HG03097 (cell line): ENCODE measurements at regions not wholly inside any gene's neighbourhood (a gene's known extent, or its start where the extent isn't known, plus 50 kb on each side); places are given as distances from the start of the nearest gene placed in this dataset.

Experiments used
- ATAC-seq: cut with Tn5 transposase; IDR thresholded peaks from one replicate; pipeline ENCODE4 v1.9.1; 2021; ENCODE audit not compliant: unreplicated experiment, low FRiP score

DNA sequence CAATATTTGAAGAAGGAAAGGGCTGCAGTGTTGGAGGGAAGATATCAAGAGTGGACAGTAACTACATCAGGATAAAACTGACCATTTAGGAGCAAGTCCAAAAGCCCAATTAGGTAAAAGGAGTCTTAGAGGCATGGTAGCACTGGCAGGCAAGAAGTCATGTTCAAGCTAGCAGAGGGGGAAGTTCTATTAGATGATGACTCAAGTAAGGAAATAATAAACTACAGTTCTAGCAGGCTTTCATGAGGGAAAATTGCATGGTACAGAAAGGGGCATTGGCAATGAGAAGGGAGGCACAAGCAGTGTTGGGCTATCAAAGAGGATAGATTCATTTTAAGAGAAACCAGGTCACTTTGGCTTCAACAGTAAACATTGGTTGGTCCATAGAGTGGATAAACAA, 156.1 kb upstream of the PTPRK start:
- ATAC-seq = no peak

DNA sequence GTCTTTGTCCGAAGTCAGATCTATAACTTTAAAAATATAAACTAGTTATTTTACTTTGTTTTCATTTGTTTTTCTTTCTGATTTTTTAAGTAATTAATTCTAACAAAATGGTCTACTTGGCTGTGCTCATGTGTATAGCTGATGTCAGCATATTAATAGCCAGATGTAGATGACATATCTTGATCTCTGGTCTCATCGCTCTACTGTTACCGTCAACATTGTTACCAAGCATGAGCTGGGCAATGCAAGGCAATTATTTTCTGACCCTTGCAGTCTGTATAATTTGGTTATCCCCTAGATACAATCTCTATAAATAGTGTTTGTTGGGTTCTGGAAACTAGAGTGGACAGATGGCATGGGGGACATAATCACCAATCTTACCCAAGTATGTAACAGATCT, 151.6 kb upstream of the PTPRK start:
- ATAC-seq = no peak

- no peak for ATAC-seq
Observed at GRCh38 chr6:128667339-128667858, 147.0 kb upstream of the PTPRK start.

GRCh38 chr6:128666405-128666804, 146.0 kb upstream of the PTPRK start:
- no peak for ATAC-seq

GRCh38 chr6:128663238-128663637, 142.8 kb upstream of the PTPRK start:
- peak; percentile 82 for ATAC-seq

GRCh38 chr6:128659878-128660622, 139.7 kb upstream of the PTPRK start:
- no peak for ATAC-seq

- ATAC-seq = no peak
Observed at GRCh38 chr6:128659276-128659675, 138.9 kb upstream of the PTPRK start.

DNA sequence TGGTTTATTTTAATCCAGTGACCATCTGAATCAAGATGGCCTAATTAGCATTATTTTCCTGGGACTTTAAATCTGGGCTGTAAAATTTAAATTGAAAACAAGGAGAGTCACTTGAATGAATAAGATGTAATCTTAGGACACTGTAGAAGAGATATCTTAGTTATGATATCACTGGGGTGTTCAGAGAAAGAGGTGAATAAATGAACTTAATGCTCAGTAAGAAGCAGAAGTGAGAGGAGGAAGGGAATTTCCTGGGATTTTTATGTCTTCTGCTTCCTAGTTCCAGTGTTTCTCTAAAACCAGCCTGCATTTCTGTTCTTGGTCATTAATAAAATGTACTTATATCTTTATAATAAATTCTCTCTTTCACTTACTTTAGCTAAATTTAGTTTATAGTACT, 136.8 kb upstream of the PTPRK start:
- no peak for ATAC-seq

DNA sequence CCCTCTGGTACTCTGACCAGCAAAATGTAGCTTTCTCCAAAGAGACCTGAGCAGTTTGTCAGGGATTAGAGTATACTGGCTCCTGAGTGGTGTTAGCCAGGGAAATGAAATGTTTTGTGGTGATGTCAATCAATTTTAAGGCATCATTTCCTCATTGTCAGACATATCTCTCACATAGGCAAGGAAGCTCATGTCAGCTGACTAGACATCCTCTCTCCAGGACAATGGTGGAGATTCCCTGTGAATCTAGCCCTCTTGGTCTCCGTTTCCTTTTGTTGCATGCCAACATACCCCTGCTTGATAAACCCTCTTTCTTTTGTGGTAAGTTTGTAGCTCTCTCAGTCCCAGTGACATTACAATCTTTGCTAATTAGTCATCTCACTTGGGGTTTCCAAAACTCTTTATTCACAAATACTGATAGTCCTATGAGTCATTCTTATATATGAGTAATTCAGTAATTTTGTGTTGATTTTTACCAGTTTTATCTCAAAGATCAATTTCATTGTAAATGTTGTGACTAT, 135.6 kb upstream of the PTPRK start:
- peak; percentile 75 for ATAC-seq

DNA sequence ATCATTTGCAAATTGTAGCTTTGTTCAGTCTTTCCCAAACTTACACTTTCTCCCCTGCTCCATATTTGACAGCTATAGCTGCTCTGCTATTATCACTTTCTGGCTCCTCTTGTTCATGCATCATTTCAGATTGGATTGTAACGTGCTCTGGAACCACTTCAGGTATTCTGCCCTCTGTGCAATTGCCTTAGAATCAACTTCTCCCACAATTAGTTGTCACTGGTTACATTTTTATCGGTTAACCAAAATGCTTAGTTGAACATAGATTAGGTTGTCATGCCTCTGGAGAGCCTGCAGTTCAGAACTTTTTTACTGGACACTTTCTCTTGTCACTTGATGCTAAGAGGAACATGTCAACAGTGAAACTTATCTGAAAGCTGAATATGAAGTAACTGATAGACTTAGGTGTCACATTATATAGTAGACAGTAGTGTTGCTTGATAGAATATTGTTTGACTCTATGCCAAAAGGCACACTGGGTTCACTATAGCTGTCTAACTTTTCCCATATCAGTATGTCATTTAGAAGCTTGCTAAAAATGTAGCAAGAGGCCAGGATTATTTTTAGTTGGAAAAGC, 127.7 kb upstream of the PTPRK start:
- no peak for ATAC-seq

- ATAC-seq = no peak
Observed at GRCh38 chr6:128642132-128642531, 121.7 kb upstream of the PTPRK start.

DNA sequence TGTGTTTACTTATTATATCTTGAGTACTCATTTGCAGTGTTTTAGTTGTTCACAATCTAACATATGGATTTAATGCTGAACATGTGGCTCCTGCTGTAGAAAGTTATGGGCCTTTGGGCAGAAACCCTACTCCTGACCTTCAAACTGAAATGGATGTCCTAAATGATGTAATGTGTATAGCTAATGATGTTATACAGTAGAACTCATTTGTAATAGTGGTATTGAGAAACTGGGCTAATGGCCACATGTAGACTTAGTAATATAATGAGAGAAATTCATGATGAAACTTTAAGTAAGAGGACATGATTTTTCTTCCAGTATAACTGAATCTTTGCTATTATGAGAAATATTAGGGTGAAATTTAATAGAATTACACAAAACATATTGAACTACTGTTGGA, 121.3 kb upstream of the PTPRK start:
- no peak for ATAC-seq

GRCh38 chr6:128638817-128639216, 118.4 kb upstream of the PTPRK start:
- ATAC-seq = no peak

DNA sequence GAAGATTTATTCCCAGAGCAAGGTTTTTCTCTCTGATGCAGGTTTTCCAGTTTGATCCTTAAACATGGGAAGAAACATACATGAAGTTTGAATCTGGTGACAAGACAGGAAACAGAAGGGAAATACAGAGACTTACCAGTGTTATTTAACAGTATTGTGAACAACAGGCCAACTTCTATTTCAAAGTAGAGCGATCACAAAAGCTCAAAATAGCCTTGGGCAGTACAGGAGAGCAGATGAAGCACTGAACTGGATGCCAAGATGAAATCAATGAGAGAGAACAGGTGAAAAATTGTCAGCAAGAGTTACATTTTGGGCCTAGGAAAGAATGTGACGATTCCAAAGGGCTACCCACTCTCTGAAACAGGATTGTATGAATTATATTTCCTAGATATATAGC, 114.8 kb upstream of the PTPRK start:
- ATAC-seq = no peak

DNA sequence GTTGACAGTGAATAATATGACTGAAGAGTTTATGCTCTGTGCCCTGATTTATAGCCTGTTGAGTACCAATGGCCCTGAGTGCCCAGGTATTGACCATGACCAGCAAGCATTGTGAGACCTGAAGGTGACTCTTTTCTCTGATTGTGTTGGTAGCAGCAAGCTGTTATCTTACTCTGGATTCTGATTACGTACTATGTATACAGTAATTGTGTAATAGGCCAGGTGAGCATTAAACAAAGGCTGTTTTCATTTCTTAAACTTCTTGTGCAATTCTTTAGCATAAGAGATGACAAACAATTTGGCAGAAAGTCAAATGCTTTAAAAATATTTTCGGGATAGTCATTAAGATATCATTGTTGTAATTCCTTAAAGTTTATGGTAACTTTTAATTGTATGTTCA, 111.7 kb upstream of the PTPRK start:
- no peak for ATAC-seq

DNA sequence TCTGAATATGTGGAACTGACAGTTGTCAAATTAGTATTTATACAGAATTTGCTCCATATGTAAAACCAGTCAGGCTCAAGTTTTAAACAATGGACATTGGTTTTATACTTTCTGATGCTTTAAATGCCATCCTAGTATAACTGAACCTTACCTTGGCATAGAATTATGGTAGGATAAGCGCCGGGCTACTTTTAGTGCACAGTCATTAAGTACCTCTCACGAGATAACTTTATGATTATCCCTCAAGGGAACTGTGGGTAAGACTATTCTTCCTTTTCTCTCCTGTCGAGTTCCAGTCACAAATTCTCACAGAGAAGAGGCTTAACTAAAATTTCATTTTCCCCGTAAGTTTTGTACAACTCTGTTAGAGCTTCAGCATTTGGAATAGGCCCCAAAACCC, 110.6 kb upstream of the PTPRK start:
- no peak for ATAC-seq

DNA sequence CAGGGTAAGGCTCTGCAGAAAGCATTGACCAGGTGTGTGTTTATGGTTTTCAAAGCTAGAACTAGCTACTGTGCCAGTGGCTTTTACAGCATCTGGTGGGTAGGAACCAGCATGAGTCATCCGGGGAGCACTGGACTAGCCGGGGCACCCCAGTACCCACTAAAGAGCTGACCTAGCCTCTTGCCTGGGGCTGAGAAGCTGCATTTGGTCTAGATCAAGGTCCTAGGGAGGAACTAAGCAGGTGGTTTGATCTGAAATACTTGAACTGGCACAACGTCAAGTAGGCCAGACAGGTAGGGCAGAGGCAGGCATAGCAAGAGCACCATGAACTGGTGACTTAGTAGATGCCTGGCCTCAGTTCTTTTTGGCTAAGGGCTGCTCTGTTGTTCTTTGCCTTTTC, 109.8 kb upstream of the PTPRK start:
- ATAC-seq = no peak

DNA sequence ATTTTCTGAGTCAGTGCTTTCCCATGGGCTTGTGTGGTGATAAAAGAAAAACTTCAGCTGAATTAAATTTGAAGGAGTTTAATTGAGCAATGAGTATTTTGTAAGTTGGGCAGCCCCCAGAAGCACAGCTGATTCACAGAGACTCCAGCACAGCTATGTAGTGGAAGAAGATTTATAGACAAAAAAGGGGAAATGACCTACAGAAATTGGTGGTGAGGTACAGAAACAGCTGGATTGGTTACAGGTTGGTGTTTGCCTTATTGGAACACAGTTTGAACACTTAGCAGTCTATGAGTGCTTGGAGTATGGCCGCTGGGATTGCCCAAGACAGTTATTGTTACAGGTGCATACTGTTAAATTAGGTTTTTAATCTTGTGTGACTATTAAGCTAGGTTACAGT, 96.9 kb upstream of the PTPRK start:
- no peak for ATAC-seq

DNA sequence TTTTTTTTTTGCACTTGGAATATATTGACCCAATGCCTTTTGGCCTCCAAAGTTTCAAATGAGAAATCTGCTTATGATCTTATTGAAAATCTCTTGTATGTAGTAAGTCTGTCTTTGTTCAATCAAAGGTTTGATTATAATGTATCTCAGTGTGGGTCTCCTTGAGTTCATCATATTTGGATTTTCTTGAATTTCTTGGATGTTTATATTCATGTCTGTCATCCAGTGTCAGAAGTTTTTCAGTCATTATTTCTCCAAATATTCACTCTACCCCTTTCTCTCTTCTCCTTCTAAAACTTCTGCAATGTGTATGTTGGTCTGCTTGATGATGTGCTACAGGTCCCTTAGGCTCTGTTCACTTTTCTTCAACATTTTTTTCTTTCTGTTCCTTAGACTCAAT, 95.9 kb upstream of the PTPRK start:
- ATAC-seq = no peak

GRCh38 chr6:128606611-128607010, 86.2 kb upstream of the PTPRK start:
- no peak for ATAC-seq

DNA sequence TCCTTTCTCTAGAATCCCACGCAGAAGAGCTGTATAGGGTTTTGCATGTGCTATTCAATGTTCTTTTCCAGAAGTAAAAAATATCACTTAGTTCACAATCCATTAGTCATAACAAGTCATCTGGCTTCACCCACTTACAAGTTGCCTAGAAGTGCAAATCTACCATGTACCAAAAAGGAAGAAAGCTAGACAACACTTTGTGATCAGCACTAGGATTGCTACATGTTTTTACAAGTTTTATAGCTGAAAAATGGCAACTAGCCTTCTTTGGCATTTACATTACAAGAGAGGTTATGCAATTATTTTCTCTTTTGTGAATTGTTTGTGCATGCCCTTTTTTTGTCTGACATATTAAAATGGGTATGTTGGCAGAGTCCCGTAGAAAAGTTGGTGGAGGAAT, 85.6 kb upstream of the PTPRK start:
- ATAC-seq = no peak

GRCh38 chr6:128601060-128601459, 80.7 kb upstream of the PTPRK start:
- no peak for ATAC-seq
